ENCODE measurements at regions not wholly inside any gene's neighbourhood (a gene's known extent, or its start where the extent isn't known, plus 50 kb on each side); places are given as distances from the start of the nearest gene placed in this dataset.

- TF ChIP-seq CTCF (conservative IDR thresholded peaks at IDR 0.05 in 1 of 2, IDR thresholded peaks at IDR 0.05 in 1 of 2; ENCODE audit: extremely low read depth in 1 of 2, insufficient read depth in 1 of 2, low read depth in 1 of 2, low read length in 2 of 2), result no peak
- TF ChIP-seq EZH2 (IDR thresholded peaks at IDR 0.05; ENCODE audit: borderline replicate concordance, low read length), result no peak
Measured at GRCh38 chr11:119497717-119498116, 74.7 kb upstream of the THY1 start.

Data from mammary epithelial cell (primary cell).